COLO829 (cell line): ENCODE measurements at regions not wholly inside any gene's neighbourhood (a gene's known extent, or its start where the extent isn't known, plus 50 kb on each side); places are given as distances from the start of the nearest gene placed in this dataset.

Source experiments
- DNase-seq: peaks from one replicate; pipeline ENCODE4 v3.0.0; 2012; ENCODE audit warnings: low spot score

GRCh38 chr7:131268906-131269305 is 58.8 kb upstream of the MKLN1 start:
- DNase-seq = no peak

GRCh38 chr7:131272086-131272485 is 55.6 kb upstream of the MKLN1 start:
- no peak for DNase-seq

- no peak for DNase-seq
Observed at GRCh38 chr7:131274986-131275385, 52.7 kb upstream of the MKLN1 start.

GRCh38 chr7:131276190-131276589 is 51.5 kb upstream of the MKLN1 start:
- no peak for DNase-seq

- DNase-seq = no peak
Observed at GRCh38 chr7:131276748-131277147, 50.9 kb upstream of the MKLN1 start.
